Erythroblast (primary cell): ENCODE measurements at regions not wholly inside any gene's neighbourhood (a gene's known extent, or its start where the extent isn't known, plus 50 kb on each side); places are given as distances from the start of the nearest gene placed in this dataset.

Experiments used
- GATA1 ChIP-seq: IDR thresholded peaks from 2 replicates; pipeline ENCODE4 v1.6.1; 2011; ENCODE audit warnings: low read depth, mild to moderate bottlenecking, control low read depth, low read length, moderate library complexity
- POLR2A ChIP-seq: IDR thresholded peaks from 2 replicates; pipeline ENCODE4 v1.6.1; 2011; ENCODE audit warnings: mild to moderate bottlenecking, low read length

DNA sequence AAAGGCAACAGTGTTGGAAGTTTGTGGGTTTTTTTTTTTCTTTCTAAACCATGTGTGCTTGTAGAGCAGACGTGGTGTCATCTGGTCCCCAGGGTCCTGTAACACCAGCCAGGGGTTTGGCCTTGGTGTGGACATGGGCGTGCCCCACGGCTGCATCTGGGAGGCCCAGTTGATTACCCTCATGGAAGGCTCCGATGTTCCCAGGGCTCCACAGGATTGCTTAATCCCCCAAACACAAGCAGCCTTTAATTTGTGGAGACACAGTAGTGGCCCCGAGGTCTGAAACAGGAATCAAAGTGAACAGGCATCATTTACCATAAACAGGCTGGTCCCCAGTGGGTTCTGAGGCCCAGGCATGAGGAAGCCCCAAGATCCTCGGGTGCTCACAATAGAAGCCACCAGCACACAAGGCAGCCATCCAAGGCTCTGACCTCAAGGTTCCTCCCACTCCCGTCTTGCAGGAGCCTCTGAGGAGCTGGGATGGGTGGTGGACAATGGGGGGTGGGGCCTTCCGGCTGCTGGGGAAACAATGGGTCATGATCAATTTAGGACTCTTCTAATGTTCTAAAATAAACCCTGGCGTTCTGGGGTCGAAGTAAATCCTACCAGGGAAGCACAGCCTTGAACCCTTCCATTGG, 115.0 kb upstream of the CD82 start:
- TF ChIP-seq POLR2A (no peak), GATA1 (no peak)
